K562 (cell line): ENCODE measurements at regions not wholly inside any gene's neighbourhood (a gene's known extent, or its start where the extent isn't known, plus 50 kb on each side); places are given as distances from the start of the nearest gene placed in this dataset.

ENCODE experiments used
- ATAC-seq: fragments of 200-7000 bp; cut with Tn5 transposase; 3 replicates; pipeline ENCODE4 v1.9.1; 2020; ENCODE audit warnings: moderate library complexity
- BruUV-seq: library from RNA; stranded (reverse); fragments of 400-500 nt; replicated peaks from 2 replicates; lab custom pipeline; 2021; lab: Mats Ljungman, UMichigan
- CTCF ChIA-PET: fragments of 300-600 bp; formaldehyde crosslinking; extraction: SDS; loops from one replicate; lab custom pipeline; 2021; ENCODE audit warnings: low intra/inter-chr PET ratio; lab: Yijun Ruan, JAX
- POLR2A ChIA-PET: fragments of 300-600, 350-650 bp; sonication (Branson Sonifier 250); formaldehyde crosslinking; extraction: SDS; loops from one replicate; lab custom pipeline; 2021; ENCODE audit warnings: antibody characterized with exemption, inconsistent platforms; lab: Yijun Ruan, JAX
- DNase-seq, 4 experiments: peaks; one replicate each; pipeline versions ENCODE4 v3.0.0 to v3.0.0-alpha.2; 2011 to 2018; ENCODE audit warnings: low spot score in 3 of 4, mixed read lengths in 3 of 4; ENCODE audit errors: extremely low read depth in 1 of 4
- FAIRE-seq: peaks from 2 replicates; lab custom pipeline; 2011; peaks lifted over from hg19 to GRCh38; lab: Jason Lieb, UNC
- H2AFZ ChIP-seq: 2 replicates; pipeline ENCODE4 v1.6.0; 2011; ENCODE audit warnings: low read depth, low read length, control low read depth, inconsistent platforms
- H3K27ac ChIP-seq: fragments of 200-600 bp; 3 replicates; pipeline ENCODE4 v1.8.0; 2011; ENCODE audit warnings: low read depth, mild to moderate bottlenecking, control low read depth, inconsistent platforms, low read length, moderate library complexity, mixed read lengths; ENCODE audit errors: extremely low read depth
- H3K27me3 ChIP-seq, 2 experiments: fragments of 300-600 bp in 1 of 2; 2 replicates in 1 of 2; 3 replicates in 1 of 2; pipeline versions ENCODE4 v1.6.0 to v1.8.0; 2011; ENCODE audit warnings: inconsistent platforms in 2 of 2, low read length in 2 of 2, mild to moderate bottlenecking in 1 of 2, mixed read lengths in 1 of 2, moderate library complexity in 1 of 2; ENCODE audit not compliant: control insufficient read depth in 2 of 2, insufficient read depth in 2 of 2
- H3K36me3 ChIP-seq: fragments of 300-600 bp; 3 replicates; pipeline ENCODE4 v1.8.0; 2011; ENCODE audit warnings: mild to moderate bottlenecking, low read length, inconsistent platforms; ENCODE audit not compliant: control insufficient read depth, insufficient read depth
- H3K4me1 ChIP-seq, 2 experiments: fragments of 200-600 bp in 1 of 2; replicated peaks in 1 of 2; 2 replicates in 1 of 2; 3 replicates in 1 of 2; pipeline versions ENCODE4 v1.5.1 to v1.8.0; 2011; ENCODE audit warnings: inconsistent platforms in 2 of 2, low read length in 2 of 2, mild to moderate bottlenecking in 1 of 2, mixed read lengths in 1 of 2, moderate library complexity in 1 of 2; ENCODE audit not compliant: control insufficient read depth in 2 of 2, insufficient read depth in 2 of 2
- H3K4me2 ChIP-seq: 2 replicates; pipeline ENCODE4 v1.6.1; 2011; ENCODE audit warnings: low read length, control low read depth, inconsistent platforms, mixed read lengths; ENCODE audit not compliant: insufficient read depth
- H3K4me3 ChIP-seq: fragments of 200-600 bp; sonication (generic), shearing (Covaris generic); 2 replicates; pipeline ENCODE4 v1.5.1; 2016; ENCODE audit warnings: control low read depth, inconsistent platforms
- H3K79me2 ChIP-seq: fragments of 200-600 bp; 3 replicates; pipeline ENCODE4 v1.8.0; 2011; ENCODE audit warnings: low read length, inconsistent platforms; ENCODE audit not compliant: control insufficient read depth, insufficient read depth
- H3K9ac ChIP-seq, 2 experiments: 2 replicates each; pipeline versions ENCODE4 v1.6.0 to v1.6.1; 2011; ENCODE audit warnings: low read depth in 2 of 2, low read length in 2 of 2, control low read depth in 1 of 2, inconsistent platforms in 1 of 2, mild to moderate bottlenecking in 1 of 2, mixed read lengths in 1 of 2; ENCODE audit not compliant: insufficient read depth in 1 of 2
- H3K9me1 ChIP-seq: one replicate; pipeline ENCODE4 v1.6.0; 2011; ENCODE audit warnings: inconsistent platforms, mild to moderate bottlenecking, low read length, moderate library complexity; ENCODE audit not compliant: control insufficient read depth, insufficient read depth
- H3K9me3 ChIP-seq: replicated peaks from 2 replicates; pipeline ENCODE4 v1.5.1; 2011; ENCODE audit warnings: low read depth, low read length, inconsistent platforms; ENCODE audit not compliant: control insufficient read depth, insufficient read depth
- H4K20me1 ChIP-seq: replicated peaks from 2 replicates; pipeline ENCODE4 v1.6.1; 2011; ENCODE audit warnings: low read length, inconsistent platforms, mixed read lengths; ENCODE audit not compliant: control insufficient read depth, insufficient read depth
- ARID3A ChIP-seq: IDR thresholded peaks from 2 replicates; pipeline ENCODE4 v1.6.1; 2012; ENCODE audit warnings: low read depth, low read length, improper control_type of control experiment, borderline replicate concordance
- ZNF277 ChIP-seq: fragments of 250-450 bp; sonication (Bioruptor Pico); IDR thresholded peaks from 2 replicates; pipeline ENCODE4 v1.8.0; 2022; ENCODE audit warnings: inconsistent platforms, mild to moderate bottlenecking, moderate library complexity, borderline replicate concordance
- ZNF316 ChIP-seq: fragments of 450-650 bp; IDR thresholded peaks from 2 replicates; pipeline ENCODE4 v1.6.1; 2016
- ZNF407 ChIP-seq: fragments of 450-650 bp; IDR thresholded peaks from 2 replicates; pipeline ENCODE4 v1.6.1; 2016; ENCODE audit warnings: low read depth
- WGBS: fragments of 100-300 bp; shearing (Covaris generic); methylation state at CpG from one replicate; pipeline ENCODE4 v1.1.6; 2016; ENCODE audit warnings: low coverage, mixed read lengths; ENCODE audit not compliant: insufficient coverage; ENCODE audit errors: missing lambda C conversion rate; 5-methylcytosine and 5-hydroxymethylcytosine counted together
- in situ Hi-C: fragments of 300-500 bp; cut with MboI; formaldehyde crosslinking; loops from 4 replicates; pipeline ENCODE4 v1.15.0; 2018; ENCODE audit warnings: inconsistent platforms, mixed read lengths
- intact Hi-C: fragments of 100-400 bp; cut with micrococcal nuclease; formaldehyde crosslinking; loops from 2 replicates; pipeline ENCODE4 v1.14.2; 2022

- TF ChIP-seq ZNF407 = no peak
These were observed 140.0 kb downstream of the MBL2 start (continued) for GRCh38 chr10:52632591-52632990.

GRCh38 chr10:52633266-52633665 lies 139.3 kb downstream of the MBL2 start:
- Histone ChIP-seq H2AFZ (no peak overlapping the region), H3K36me3 (no peaks in the 10 kb centered on the region), H3K27ac (no peak overlapping the region), H3K9ac (no peak overlapping the region), H4K20me1 (no peaks in the 10 kb centered on the region), H3K4me1 (no peaks in the 10 kb centered on the region), H3K79me2 (no peaks in the 10 kb centered on the region), H3K27me3 (no peaks in the 10 kb centered on the region), H3K9me3 (0 out of 2 replicates have a peak, but pooled peaks cover under 1% of the 10 kb centered on the region), H3K4me2 (no peak overlapping the region), H3K4me3 (no peak overlapping the region), H3K9me1 (no peaks in the 10 kb centered on the region)
- ATAC-seq (no peak), FAIRE-seq (no peak), DNase-seq (no peak)
- in situ Hi-C loops (no loop called here), intact Hi-C loops (no loop called here)
- ChIA-PET POLR2A (no interaction called here), CTCF (no interaction called here)
- BruUV-seq = no TSS peak
- 0% methylated on average over 2 of the region's 2 CpGs for WGBS
- TF ChIP-seq ARID3A (no peak), ZNF277 (no peak), ZNF316 (no peak)
